ENCODE measurements at regions not wholly inside any gene's neighbourhood (a gene's known extent, or its start where the extent isn't known, plus 50 kb on each side); places are given as distances from the start of the nearest gene placed in this dataset.

DNA sequence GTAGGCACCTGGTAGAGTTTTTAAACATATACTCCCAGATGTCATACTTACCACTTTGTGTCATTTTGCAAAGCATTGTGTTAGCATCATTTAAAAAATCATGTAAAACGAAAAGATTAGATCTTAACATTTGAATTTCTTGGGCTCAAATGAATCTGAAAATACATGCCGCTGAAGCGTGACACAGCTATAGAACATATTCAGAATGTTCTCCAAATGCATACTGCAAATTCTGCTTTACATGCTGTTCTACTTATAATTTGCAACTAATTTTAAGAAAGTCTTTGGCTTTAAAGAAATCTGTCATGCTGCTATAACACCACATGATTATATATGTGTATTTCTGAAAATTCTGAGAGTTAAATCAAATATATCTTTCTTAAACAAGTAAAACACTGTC, 109.2 kb upstream of the CAV2 start:
- no peaks in the 10 kb centered on the region for H3K27me3 ChIP-seq
- H3K4me3 ChIP-seq: no peak overlapping the region
- H3K36me3 ChIP-seq: no peaks in the 10 kb centered on the region
- no peaks in the 10 kb centered on the region for H3K9me3 ChIP-seq
- H3K27ac ChIP-seq: no peak overlapping the region
- intact Hi-C loops (cut with DNase I): no loop called here
- no peaks in the 10 kb centered on the region for H3K4me1 ChIP-seq
- no peak overlapping the region for H3K9ac ChIP-seq (ENCODE audit: low read depth in 2 of 2, low read length in 2 of 2)
- DNase-seq: no peak
- TF ChIP-seq, protein P1, sequence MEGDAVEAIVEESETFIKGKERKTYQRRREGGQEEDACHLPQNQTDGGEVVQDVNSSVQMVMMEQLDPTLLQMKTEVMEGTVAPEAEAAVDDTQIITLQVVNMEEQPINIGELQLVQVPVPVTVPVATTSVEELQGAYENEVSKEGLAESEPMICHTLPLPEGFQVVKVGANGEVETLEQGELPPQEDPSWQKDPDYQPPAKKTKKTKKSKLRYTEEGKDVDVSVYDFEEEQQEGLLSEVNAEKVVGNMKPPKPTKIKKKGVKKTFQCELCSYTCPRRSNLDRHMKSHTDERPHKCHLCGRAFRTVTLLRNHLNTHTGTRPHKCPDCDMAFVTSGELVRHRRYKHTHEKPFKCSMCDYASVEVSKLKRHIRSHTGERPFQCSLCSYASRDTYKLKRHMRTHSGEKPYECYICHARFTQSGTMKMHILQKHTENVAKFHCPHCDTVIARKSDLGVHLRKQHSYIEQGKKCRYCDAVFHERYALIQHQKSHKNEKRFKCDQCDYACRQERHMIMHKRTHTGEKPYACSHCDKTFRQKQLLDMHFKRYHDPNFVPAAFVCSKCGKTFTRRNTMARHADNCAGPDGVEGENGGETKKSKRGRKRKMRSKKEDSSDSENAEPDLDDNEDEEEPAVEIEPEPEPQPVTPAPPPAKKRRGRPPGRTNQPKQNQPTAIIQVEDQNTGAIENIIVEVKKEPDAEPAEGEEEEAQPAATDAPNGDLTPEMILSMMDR (IDR thresholded peaks at IDR 0.05): no peak

DNA sequence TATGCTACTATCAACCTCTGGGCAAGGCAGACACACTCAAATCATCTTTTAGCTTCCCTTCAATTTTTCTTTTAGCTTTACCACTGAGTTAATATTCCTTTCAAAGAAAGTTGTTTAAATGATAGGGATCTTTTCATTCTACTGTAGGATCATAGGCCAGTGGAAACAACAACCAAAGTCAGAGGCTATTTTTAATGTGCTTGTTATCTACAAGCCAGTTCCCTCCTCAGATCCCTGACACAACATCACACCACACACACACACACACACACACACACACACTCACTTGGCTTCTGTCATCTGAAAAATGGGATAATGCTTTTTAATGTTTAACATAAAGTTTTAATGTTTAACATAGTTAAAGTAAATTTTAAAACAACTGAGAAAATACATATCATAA, 106.7 kb upstream of the CAV2 start:
- no peak overlapping the region for H3K4me3 ChIP-seq
- TF ChIP-seq, protein P1 (IDR thresholded peaks at IDR 0.05): no peak
- no peak for DNase-seq
- H3K27ac ChIP-seq: no peak overlapping the region
- H3K4me1 ChIP-seq: no peaks in the 10 kb centered on the region
- no peak overlapping the region for H3K9ac ChIP-seq (ENCODE audit: low read depth in 2 of 2, low read length in 2 of 2)
- H3K9me3 ChIP-seq: no peaks in the 10 kb centered on the region
- H3K36me3 ChIP-seq: no peaks in the 10 kb centered on the region
- intact Hi-C loops (cut with DNase I): no loop called here
- no peaks in the 10 kb centered on the region for H3K27me3 ChIP-seq

DNA sequence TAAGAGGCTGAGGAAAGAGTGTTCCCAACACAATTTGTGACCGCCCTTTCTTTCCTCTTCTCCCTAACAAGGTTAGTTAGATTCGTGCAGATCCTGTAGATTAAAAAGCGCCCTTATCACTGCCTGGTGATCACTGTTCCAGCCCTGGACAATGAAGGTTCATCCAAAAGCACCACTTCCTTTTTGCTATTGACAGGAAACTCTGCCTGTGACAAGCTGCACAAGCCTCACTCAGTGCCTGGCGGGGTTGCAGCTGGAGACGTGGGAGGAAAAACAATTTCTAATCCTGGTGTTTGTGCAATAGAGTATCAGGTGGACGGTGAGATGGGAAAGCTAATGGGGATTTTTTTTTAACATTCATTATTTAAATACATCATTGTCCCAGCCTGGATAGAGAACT, 105.9 kb upstream of the CAV2 start:
- H3K4me1 ChIP-seq: no peaks in the 10 kb centered on the region
- H3K27me3 ChIP-seq: no peaks in the 10 kb centered on the region
- H3K9ac ChIP-seq (ENCODE audit: low read depth in 2 of 2, low read length in 2 of 2): no peak overlapping the region
- H3K4me3 ChIP-seq: no peak overlapping the region
- no peaks in the 10 kb centered on the region for H3K9me3 ChIP-seq
- H3K36me3 ChIP-seq: no peaks in the 10 kb centered on the region
- H3K27ac ChIP-seq: no peak overlapping the region
- TF ChIP-seq, protein P1 (IDR thresholded peaks at IDR 0.05): no peak
- DNase-seq: no peak
- intact Hi-C loops (cut with DNase I): no loop called here

DNA sequence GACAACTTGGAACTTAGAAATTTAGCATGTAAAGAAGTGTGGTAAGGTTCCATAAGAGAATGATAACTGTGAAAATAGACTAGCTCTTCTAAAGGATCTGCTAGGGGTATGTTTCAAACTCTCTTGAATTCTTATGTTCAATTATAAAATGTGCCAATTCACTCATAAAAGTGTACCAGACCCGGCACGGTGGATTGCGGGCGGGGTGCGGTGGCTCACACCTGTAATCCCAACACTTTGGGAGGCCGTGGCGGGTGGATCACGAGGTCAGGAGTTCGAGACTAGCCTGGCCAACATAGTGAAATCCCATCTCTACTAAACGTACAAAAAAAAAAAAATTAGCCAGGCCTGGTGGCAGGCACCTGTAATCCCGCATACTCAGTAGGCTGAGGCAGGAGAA, 105.4 kb upstream of the CAV2 start:
- no peak overlapping the region for H3K9ac ChIP-seq (ENCODE audit: low read depth in 2 of 2, low read length in 2 of 2)
- TF ChIP-seq, protein P1 (IDR thresholded peaks at IDR 0.05): no peak
- no peak for DNase-seq
- H3K27ac ChIP-seq: no peak overlapping the region
- H3K4me1 ChIP-seq: no peaks in the 10 kb centered on the region
- no peaks in the 10 kb centered on the region for H3K36me3 ChIP-seq
- no peak overlapping the region for H3K4me3 ChIP-seq
- intact Hi-C loops (cut with DNase I): no loop called here
- H3K27me3 ChIP-seq: no peaks in the 10 kb centered on the region
- no peaks in the 10 kb centered on the region for H3K9me3 ChIP-seq

DNA sequence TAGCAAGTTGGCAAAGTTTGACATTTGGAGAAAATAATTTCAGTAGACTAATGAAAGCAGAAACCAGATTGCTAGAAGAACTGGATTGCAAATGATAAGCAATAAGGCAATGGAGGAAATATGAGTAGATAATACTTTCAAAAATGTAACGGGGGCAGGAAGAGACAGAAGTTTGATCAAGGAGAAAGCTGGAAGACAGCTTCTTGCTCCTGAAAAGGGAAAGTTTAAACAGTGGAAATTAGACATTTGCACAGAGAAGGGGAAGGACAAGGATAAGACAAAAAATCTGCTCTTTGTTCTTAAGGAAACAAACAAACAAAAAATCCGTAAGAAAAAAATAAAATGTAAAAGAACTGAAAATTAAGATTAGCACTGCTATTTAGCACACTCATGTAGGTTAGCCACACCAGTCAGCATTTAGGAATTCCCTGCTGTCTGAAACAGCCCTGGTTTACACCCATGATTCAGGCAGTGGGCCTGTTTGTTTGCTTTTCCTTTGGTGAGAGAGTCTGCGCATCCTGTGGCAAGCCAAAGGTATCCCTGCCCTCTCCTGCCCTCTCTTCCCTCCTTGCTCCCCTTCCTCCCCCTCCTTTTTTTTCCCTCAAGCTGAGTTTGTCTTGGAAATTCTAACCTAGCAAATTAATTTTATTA, 104.3 kb upstream of the CAV2 start:
- Histone ChIP-seq H3K4me3 (no peak overlapping the region), H3K4me1 (no peaks in the 10 kb centered on the region), H3K27me3 (no peaks in the 10 kb centered on the region), H3K36me3 (no peaks in the 10 kb centered on the region), H3K9me3 (no peaks in the 10 kb centered on the region), H3K27ac (no peak overlapping the region), H3K9ac (ENCODE audit: low read depth in 2 of 2, low read length in 2 of 2) (no peak overlapping the region)
- DNase-seq: no peak
- TF ChIP-seq, protein P1 (IDR thresholded peaks at IDR 0.05): no peak
- intact Hi-C loops (cut with DNase I): no loop called here

Data from colonic mucosa (tissue), 4 donors.